ENCODE measurements at regions not wholly inside any gene's neighbourhood (a gene's known extent, or its start where the extent isn't known, plus 50 kb on each side); places are given as distances from the start of the nearest gene placed in this dataset.

GRCh38 chr1:218633238-218633988 is 288.3 kb downstream of the TGFB2 start:
- no peak overlapping the region for H3K4me3 ChIP-seq (ENCODE audit: low read length)
- no peak for TF ChIP-seq CTCF (conservative IDR thresholded peaks at IDR 0.05; ENCODE audit: low read depth, low read length)
- DNase-seq (ENCODE audit: low read depth) = peak; percentile 45

GRCh38 chr1:218634212-218634611 is 289.1 kb downstream of the TGFB2 start:
- H3K4me3 ChIP-seq (ENCODE audit: low read length) = no peak overlapping the region
- DNase-seq (ENCODE audit: low read depth) = no peak
- no peak for TF ChIP-seq CTCF (conservative IDR thresholded peaks at IDR 0.05; ENCODE audit: low read depth, low read length)

DNA sequence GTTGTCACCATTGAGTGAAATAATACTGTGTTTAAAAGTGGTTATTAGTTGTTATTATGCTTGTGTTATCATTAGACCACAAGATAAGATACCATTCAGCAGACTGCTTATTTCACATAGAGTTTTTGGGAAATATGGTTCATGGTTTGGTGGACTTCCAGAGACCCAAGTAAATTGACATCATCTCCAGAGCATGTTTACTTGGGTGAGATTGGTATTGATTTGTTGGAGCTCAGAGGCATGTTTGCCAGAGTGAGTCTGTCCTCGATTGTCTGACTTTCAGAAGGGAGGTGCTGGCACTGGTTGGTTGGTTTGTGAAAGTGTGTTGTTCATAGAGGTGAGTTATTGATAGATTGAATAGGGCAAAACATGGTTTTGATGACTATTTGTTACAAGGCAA is 291.4 kb downstream of the TGFB2 start:
- no peak for DNase-seq (ENCODE audit: low read depth)
- no peak for TF ChIP-seq CTCF (conservative IDR thresholded peaks at IDR 0.05; ENCODE audit: low read depth, low read length)
- H3K4me3 ChIP-seq (ENCODE audit: low read length) = no peak overlapping the region

DNA sequence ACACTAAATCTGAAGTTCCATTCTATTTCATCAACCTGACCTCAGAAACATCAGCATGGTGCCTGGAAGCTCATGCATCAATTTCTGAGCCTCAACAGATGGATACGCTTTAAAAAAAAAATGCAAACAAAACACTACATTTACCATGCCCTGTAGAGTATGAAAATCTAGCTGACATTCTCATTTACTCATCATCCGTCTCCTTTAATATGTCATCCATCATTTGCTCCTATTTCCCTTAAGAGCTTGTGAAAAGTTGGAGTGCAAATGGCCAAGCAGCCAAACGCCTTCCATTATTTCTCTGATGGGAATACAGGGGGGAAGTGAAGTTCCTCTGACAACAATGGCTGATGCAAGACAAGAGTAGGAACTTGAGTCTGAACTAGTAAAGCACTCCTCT is 295.0 kb downstream of the TGFB2 start:
- H3K4me3 ChIP-seq (ENCODE audit: low read length) = no peak overlapping the region
- DNase-seq (ENCODE audit: low read depth) = no peak
- no peak for TF ChIP-seq CTCF (conservative IDR thresholded peaks at IDR 0.05; ENCODE audit: low read depth, low read length)

GRCh38 chr1:218642033-218642948 is 297.2 kb downstream of the TGFB2 start:
- no peak for DNase-seq (ENCODE audit: low read depth)
- no peak overlapping the region for H3K4me3 ChIP-seq (ENCODE audit: low read length)
- no peak for TF ChIP-seq CTCF (conservative IDR thresholded peaks at IDR 0.05; ENCODE audit: low read depth, low read length)

DNA sequence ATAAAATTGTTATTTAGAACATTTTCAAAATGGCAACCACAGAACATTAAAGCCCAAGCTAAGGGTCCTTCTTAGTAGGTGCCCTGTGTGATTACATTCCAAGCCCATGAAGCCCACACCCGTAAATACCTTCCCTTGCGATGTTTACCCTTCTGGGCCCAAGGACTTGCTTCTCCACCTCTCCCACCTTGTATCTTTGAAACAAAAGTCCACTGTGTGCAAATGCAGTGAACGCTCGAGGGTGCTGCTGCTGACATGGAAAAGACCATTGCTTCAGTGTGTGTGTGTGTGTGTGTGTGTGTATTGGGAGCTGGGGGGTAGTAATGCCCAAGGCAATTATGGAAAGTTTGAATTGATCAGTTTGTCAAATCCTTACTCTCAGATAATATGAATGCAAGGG is 298.1 kb downstream of the TGFB2 start:
- no peak for TF ChIP-seq CTCF (conservative IDR thresholded peaks at IDR 0.05; ENCODE audit: low read depth, low read length)
- no peak for DNase-seq (ENCODE audit: low read depth)

More for the DNA sequence above, 298.1 kb downstream of the TGFB2 start:
- H3K4me3 ChIP-seq (ENCODE audit: low read length) = no peak overlapping the region
